22Rv1 (cell line): ENCODE measurements at regions not wholly inside any gene's neighbourhood (a gene's known extent, or its start where the extent isn't known, plus 50 kb on each side); places are given as distances from the start of the nearest gene placed in this dataset.

Source experiments
- ZFX ChIP-seq: fragments of 450-650 bp; IDR thresholded peaks from 2 replicates; pipeline ENCODE4 v1.6.1; 2017; ENCODE audit warnings: antibody characterized with exemption, borderline replicate concordance
- TF ChIP-seq, protein P1 (sequence below): fragments of 450-650 bp; IDR thresholded peaks from 2 replicates; pipeline ENCODE4 v1.5.1; 2017; ENCODE audit warnings: mild to moderate bottlenecking

DNA sequence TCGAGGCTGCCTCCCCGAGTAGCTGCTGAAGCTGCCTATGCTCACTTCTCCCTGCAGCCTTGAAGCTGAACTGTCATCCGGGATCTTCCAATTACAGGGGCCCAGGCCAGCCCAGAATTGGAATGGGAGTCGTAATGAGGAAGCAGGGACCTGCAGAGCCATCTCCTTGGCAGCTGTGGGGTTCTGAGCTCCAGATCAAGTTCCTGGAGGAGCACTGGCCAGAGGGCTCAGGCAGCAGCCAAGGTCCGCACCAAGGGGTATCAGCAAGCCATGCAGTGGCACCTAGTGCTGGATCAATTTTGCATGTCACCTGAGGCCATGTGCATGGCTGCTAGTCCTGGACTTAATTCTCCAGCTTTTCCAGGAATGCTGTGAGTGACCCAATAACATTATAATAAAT lies 163.2 kb upstream of the TSHZ2 start:
- TF ChIP-seq, protein P1, sequence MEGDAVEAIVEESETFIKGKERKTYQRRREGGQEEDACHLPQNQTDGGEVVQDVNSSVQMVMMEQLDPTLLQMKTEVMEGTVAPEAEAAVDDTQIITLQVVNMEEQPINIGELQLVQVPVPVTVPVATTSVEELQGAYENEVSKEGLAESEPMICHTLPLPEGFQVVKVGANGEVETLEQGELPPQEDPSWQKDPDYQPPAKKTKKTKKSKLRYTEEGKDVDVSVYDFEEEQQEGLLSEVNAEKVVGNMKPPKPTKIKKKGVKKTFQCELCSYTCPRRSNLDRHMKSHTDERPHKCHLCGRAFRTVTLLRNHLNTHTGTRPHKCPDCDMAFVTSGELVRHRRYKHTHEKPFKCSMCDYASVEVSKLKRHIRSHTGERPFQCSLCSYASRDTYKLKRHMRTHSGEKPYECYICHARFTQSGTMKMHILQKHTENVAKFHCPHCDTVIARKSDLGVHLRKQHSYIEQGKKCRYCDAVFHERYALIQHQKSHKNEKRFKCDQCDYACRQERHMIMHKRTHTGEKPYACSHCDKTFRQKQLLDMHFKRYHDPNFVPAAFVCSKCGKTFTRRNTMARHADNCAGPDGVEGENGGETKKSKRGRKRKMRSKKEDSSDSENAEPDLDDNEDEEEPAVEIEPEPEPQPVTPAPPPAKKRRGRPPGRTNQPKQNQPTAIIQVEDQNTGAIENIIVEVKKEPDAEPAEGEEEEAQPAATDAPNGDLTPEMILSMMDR = no peak
- TF ChIP-seq ZFX = no peak
